ENCODE measurements at regions not wholly inside any gene's neighbourhood (a gene's known extent, or its start where the extent isn't known, plus 50 kb on each side); places are given as distances from the start of the nearest gene placed in this dataset.

- DNase-seq: no peak
Measured at GRCh38 chr20:57909763-57910331, 200.0 kb upstream of the PMEPA1 start.

GRCh38 chr20:57908704-57909630, 199.2 kb upstream of the PMEPA1 start:
- no peak for DNase-seq

- DNase-seq: no peak
Measured at GRCh38 chr20:57908226-57908625, 198.4 kb upstream of the PMEPA1 start.

GRCh38 chr20:57907131-57908000, 197.6 kb upstream of the PMEPA1 start:
- no peak for DNase-seq

GRCh38 chr20:57905448-57905847, 195.6 kb upstream of the PMEPA1 start:
- DNase-seq: no peak

GRCh38 chr20:57904314-57905105, 194.7 kb upstream of the PMEPA1 start:
- no peak for DNase-seq

- DNase-seq: no peak
Measured at GRCh38 chr20:57902473-57902872, 192.7 kb upstream of the PMEPA1 start.

- no peak for DNase-seq
Measured at GRCh38 chr20:57901526-57901925, 191.7 kb upstream of the PMEPA1 start.

GRCh38 chr20:57900226-57900905, 190.6 kb upstream of the PMEPA1 start:
- no peak for DNase-seq

- DNase-seq: no peak
Measured at GRCh38 chr20:57899554-57899953, 189.7 kb upstream of the PMEPA1 start.

GRCh38 chr20:57898332-57898731, 188.5 kb upstream of the PMEPA1 start:
- DNase-seq: no peak

GRCh38 chr20:57897891-57898290, 188.1 kb upstream of the PMEPA1 start:
- no peak for DNase-seq

GRCh38 chr20:57897156-57897874, 187.5 kb upstream of the PMEPA1 start:
- DNase-seq: no peak

- DNase-seq: no peak
Measured at GRCh38 chr20:57896563-57896962, 186.7 kb upstream of the PMEPA1 start.

- DNase-seq: no peak
Measured at GRCh38 chr20:57896017-57896416, 186.2 kb upstream of the PMEPA1 start.

GRCh38 chr20:57895161-57895855, 185.5 kb upstream of the PMEPA1 start:
- DNase-seq: no peak

GRCh38 chr20:57894522-57894921, 184.7 kb upstream of the PMEPA1 start:
- no peak for DNase-seq

GRCh38 chr20:57894096-57894495, 184.3 kb upstream of the PMEPA1 start:
- DNase-seq: no peak

GRCh38 chr20:57893366-57893999, 183.7 kb upstream of the PMEPA1 start:
- no peak for DNase-seq

- no peak for DNase-seq
Measured at GRCh38 chr20:57892471-57892870, 182.7 kb upstream of the PMEPA1 start.

Data from NCI-H2107 (cell line).